OCI-LY7 (cell line): ENCODE measurements at regions not wholly inside any gene's neighbourhood (a gene's known extent, or its start where the extent isn't known, plus 50 kb on each side); places are given as distances from the start of the nearest gene placed in this dataset.

Source experiments
- CTCF ChIP-seq: fragments of 200-600 bp; sonication (generic); conservative IDR thresholded peaks from 2 replicates; pipeline ENCODE4 v1.5.1; 2014; ENCODE audit warnings: mild to moderate bottlenecking, antibody characterized with exemption, low read length, moderate library complexity, mixed read lengths
- EZH2phosphoT487 ChIP-seq: fragments of 200-600 bp; sonication (generic); IDR thresholded peaks from 2 replicates; pipeline ENCODE4 v1.6.1; 2018; ENCODE audit warnings: low read depth, borderline replicate concordance, mild to moderate bottlenecking, mixed run types, antibody characterized with exemption, low read length, moderate library complexity, mixed read lengths

- TF ChIP-seq CTCF (no peak), EZH2phosphoT487 (no peak)
Measured at GRCh38 chr1:30629501-30629900, 93.9 kb downstream of the MATN1 start.
